HG03558 (cell line): ENCODE measurements at regions not wholly inside any gene's neighbourhood (a gene's known extent, or its start where the extent isn't known, plus 50 kb on each side); places are given as distances from the start of the nearest gene placed in this dataset.
"Not testable (repeated sequence)": the region's sequence is repeated elsewhere in the genome, so short reads cannot be mapped to it uniquely, and the experiment has no call there.

Source experiments
- ATAC-seq: cut with Tn5 transposase; IDR thresholded peaks from one replicate; pipeline ENCODE4 v1.9.1; 2021; ENCODE audit warnings: moderate number of reproducible peaks; ENCODE audit not compliant: unreplicated experiment; ENCODE audit errors: extremely low read depth

- ATAC-seq, result not testable (repeated sequence)
These were observed 144.0 kb downstream of the CCNG2 start for GRCh38 chr4:77300996-77301395.

GRCh38 chr4:77305766-77306165 lies 148.8 kb downstream of the CCNG2 start:
- no peak for ATAC-seq

- no peak for ATAC-seq
These were observed 149.5 kb downstream of the CCNG2 start for GRCh38 chr4:77306496-77306895.

DNA sequence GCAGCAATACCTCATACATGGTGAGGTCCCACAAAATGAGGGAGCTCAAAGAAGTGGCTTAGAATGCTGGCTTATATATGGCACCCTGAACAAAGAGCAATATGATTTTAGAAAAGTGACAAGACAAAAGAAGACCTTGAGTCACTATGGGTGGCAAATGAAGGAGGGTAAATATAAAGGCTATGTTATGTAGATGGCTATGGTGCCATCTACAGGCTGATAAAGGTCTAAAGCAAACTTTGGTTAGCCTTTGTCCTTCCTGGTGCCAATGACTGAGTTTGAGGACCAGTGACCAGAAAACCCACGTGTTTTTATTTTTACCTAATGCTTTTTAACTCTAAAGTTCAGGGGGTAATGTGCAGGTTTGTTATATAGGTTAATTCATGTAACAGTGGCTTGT lies 151.8 kb downstream of the CCNG2 start:
- no peak for ATAC-seq

GRCh38 chr4:77309496-77309895 lies 152.5 kb downstream of the CCNG2 start:
- no peak for ATAC-seq

GRCh38 chr4:77310931-77311330 lies 153.9 kb downstream of the CCNG2 start:
- no peak for ATAC-seq

- ATAC-seq, result no peak
These were observed 157.7 kb downstream of the CCNG2 start for GRCh38 chr4:77314697-77315096.

GRCh38 chr4:77327151-77327550 lies 170.1 kb downstream of the CCNG2 start:
- no peak for ATAC-seq

GRCh38 chr4:77332696-77333270 lies 175.8 kb downstream of the CCNG2 start:
- ATAC-seq, result no peak

DNA sequence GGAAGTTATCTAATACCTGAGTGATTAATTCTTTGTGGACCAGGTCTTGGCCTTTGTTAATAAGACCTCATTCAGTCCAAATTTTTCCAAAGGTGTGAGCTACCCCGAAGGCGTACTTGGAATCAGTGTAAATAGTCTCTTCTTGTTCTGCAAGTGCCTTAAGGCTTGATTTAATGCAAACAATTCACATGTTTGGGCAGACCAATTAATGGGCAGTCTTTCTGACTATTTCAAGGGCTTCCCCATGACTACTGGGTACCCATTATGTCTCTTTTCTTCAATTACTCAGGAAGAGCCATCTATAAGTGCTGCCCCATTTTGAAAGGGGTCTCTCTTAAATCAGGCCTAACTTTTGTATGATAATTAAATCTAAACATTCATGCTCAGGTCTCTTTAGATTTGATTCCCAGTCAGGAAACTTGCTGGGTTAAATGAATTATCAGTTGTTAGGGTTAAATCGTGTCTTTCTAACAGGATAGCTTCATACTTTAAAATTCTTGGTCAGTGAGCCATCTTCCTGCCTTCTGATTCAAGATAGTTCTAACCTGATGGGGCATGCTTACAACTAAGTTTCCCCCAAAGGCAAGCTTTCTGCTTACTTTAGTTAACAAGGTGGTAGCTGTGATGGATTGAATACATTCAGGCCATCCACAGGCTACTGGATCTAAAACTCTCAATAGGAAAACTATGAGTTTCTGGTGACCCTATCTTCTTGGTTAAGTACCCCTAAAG lies 179.6 kb downstream of the CCNG2 start:
- no peak for ATAC-seq

GRCh38 chr4:77342170-77342810 lies 185.3 kb downstream of the CCNG2 start:
- no peak for ATAC-seq

DNA sequence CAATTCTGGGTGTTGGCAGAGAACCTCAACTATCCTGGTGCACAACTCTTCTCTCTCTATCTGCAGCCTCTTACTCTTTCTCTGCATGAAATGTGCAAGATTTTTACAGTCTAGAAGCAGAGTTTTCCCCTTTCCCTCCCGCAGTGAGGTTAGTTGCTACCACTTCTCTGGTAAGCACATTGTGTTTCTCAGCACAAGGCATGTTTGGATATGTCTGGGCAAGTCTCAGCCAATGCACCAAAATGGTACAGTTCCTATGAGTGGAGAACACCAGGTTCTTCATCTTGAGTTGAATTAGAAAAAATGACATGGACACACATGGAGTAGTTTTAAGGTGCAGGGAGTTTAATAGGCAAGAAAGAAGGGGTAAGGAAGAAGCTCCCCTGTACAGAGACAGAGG lies 187.0 kb downstream of the CCNG2 start:
- no peak for ATAC-seq

DNA sequence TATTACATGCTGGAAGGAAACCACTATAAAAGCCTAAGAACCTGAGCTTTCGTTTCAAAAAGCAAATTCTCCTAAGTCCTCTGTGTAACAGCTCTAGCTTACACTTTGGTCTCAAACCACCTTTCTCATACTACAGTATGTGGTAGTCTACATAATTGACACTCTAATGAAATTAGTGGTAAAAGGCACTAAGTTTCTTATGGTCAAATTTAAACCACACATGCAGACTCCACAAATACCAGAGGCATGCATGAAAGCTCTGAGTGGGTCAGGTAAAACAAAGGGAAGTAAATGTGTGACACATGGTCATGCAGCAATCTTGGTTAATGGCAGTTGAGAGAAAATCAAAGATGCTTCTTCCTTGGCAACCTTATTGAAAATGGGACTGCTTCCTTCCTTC lies 187.8 kb downstream of the CCNG2 start:
- ATAC-seq, result peak; percentile 48

- ATAC-seq, result no peak
These were observed 190.5 kb downstream of the CCNG2 start for GRCh38 chr4:77347351-77347966.

GRCh38 chr4:77348815-77349214 lies 191.8 kb downstream of the CCNG2 start:
- no peak for ATAC-seq

- ATAC-seq, result no peak
These were observed 192.4 kb downstream of the CCNG2 start for GRCh38 chr4:77349364-77349763.

- no peak for ATAC-seq
These were observed 192.8 kb downstream of the CCNG2 start for GRCh38 chr4:77349796-77350195.

DNA sequence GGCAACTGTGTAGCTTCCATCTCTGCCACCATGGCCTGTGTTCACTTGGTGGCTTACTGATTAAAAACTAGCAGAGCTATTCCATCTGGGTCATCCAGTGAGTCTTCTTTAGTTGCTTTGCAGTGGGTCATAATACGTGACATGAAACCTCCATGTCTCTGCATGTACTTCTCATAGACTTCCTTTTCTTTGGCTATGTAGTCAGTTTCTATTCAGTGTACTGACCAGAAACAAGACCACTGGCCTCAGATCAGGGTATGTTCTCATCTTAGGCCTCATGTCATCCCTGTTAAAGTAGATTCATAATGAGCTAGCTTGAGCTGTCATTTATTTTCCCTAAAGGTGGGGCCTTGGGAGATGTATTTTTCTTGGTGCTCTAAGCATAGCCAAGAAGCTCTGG lies 195.2 kb downstream of the CCNG2 start:
- ATAC-seq, result no peak

DNA sequence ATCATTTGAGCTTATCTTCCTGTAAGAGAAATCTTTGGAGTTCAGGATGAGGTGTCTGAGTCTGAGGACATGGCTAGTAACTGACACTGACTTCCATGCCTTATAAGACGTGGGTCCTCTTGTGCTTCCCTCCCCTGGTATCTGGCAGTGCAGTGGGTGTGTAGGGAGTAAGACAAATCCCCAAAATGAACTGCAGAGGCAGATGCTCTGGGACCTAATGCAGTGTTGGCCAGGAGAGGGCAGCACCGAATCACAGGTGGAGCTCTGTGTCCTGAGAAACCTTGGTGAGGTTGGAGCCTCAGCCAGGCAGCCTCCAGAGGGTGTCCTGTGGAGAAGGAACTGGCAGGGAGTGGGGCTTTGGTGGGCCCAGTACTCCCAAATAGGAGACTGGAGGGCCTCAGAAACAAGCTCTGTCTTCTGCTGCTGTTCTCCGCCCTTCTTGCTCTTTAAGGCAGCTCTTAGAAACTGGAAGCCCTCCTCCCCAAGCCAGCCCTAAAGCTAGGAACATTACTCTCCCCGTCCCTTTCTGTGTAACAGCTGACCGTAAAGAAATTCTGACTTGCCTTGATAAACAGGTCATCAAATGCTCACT lies 196.8 kb downstream of the CCNG2 start:
- not testable (repeated sequence) for ATAC-seq

GRCh38 chr4:77354550-77354949 lies 197.5 kb downstream of the CCNG2 start:
- ATAC-seq, result no peak

DNA sequence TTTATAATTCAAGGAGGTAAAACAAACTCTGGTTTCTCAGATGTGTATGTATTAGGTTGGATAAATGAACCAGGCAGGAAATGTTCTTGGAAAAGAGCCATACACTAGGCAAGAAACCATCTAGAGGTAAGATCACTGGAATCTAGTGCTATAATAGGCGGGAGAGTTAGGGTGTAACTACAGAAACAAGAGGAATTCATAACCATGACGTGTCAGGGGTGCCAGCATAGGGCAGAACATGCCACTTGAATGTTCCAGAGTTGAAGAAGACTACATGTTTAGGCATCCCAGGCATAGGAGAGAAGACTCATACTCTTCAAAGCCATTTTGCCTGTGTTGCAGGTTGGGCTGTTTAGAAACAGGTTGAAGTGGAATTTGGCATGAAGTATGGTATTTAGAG lies 198.7 kb downstream of the CCNG2 start:
- no peak for ATAC-seq
